H1 (cell line): ENCODE measurements at regions not wholly inside any gene's neighbourhood (a gene's known extent, or its start where the extent isn't known, plus 50 kb on each side); places are given as distances from the start of the nearest gene placed in this dataset.

Experiments
- CTCF ChIA-PET: fragments of 300-600 bp; sonication (Branson Sonifier 250); formaldehyde crosslinking; loops from one replicate; lab custom pipeline; 2021; ENCODE audit not compliant: partially characterized antibody; lab: Charles Lee
- POLR2A ChIA-PET: fragments of 300-600 bp; sonication (Branson Sonifier 250); formaldehyde crosslinking; loops from one replicate; lab custom pipeline; 2021; ENCODE audit warnings: inconsistent platforms; ENCODE audit not compliant: partially characterized antibody; lab: Charles Lee
- DNase-seq, 2 experiments: peaks; one replicate each; pipeline versions ENCODE4 v3.0.0 to v3.0.0-alpha.2; 2010 to 2022; ENCODE audit warnings: low spot score in 2 of 2, low read depth in 1 of 2, mixed read lengths in 1 of 2
- FAIRE-seq: peaks from 2 replicates; lab custom pipeline; 2011; peaks lifted over from hg19 to GRCh38; lab: Jason Lieb, UNC
- H2AFZ ChIP-seq: 2 replicates; pipeline ENCODE4 v1.8.1; 2012; ENCODE audit warnings: low read length, inconsistent platforms
- H2AK5ac ChIP-seq: 2 replicates; pipeline ENCODE4 v1.6.1; 2013; ENCODE audit warnings: low read depth, low read length
- H2BK120ac ChIP-seq: replicated peaks from 2 replicates; pipeline ENCODE3; 2013; ENCODE audit warnings: low read depth, low read length, inconsistent platforms
- H2BK12ac ChIP-seq: 2 replicates; pipeline ENCODE4 v1.6.1; 2013; ENCODE audit warnings: low read depth, low read length
- H2BK15ac ChIP-seq: 2 replicates; pipeline ENCODE4 v1.6.1; 2013; ENCODE audit warnings: low read length
- H2BK20ac ChIP-seq: 2 replicates; pipeline ENCODE4 v1.6.1; 2013; ENCODE audit warnings: low read length
- H2BK5ac ChIP-seq: 2 replicates; pipeline ENCODE4 v1.6.1; 2013; ENCODE audit warnings: low read depth, low read length
- H3K14ac ChIP-seq: 2 replicates; pipeline ENCODE4 v1.6.1; 2013; ENCODE audit warnings: inconsistent platforms; ENCODE audit not compliant: insufficient read length
- H3K18ac ChIP-seq: 2 replicates; pipeline ENCODE4 v1.6.1; 2013; ENCODE audit warnings: low read length; ENCODE audit errors: extremely low read depth
- H3K23ac ChIP-seq: 2 replicates; pipeline ENCODE4 v1.6.1; 2013; ENCODE audit warnings: inconsistent platforms; ENCODE audit not compliant: insufficient read length
- H3K23me2 ChIP-seq: 2 replicates; pipeline ENCODE4 v1.6.1; 2013; ENCODE audit warnings: low read depth, low read length
- H3K27ac ChIP-seq: 2 replicates; pipeline ENCODE4 v1.6.1; 2011; ENCODE audit warnings: low read depth, low read length, inconsistent platforms
- H3K27me3 ChIP-seq, 4 experiments: replicated peaks in 1 of 4; 1 replicate in 1 of 4; 2 replicates in 3 of 4; pipeline versions ENCODE4 v1.6.1 to v1.8.1; 2011 to 2013; ENCODE audit warnings: low read length in 3 of 4, mild to moderate bottlenecking in 3 of 4, inconsistent platforms in 2 of 4, mixed read lengths in 2 of 4, moderate library complexity in 1 of 4; ENCODE audit not compliant: control insufficient read depth in 3 of 4, insufficient read depth in 3 of 4; ENCODE audit errors: extremely low read depth in 1 of 4
- H3K36me3 ChIP-seq, 4 experiments: 2 replicates each; pipeline versions ENCODE4 v1.6.1 to v1.8.1; 2011 to 2013; ENCODE audit warnings: mild to moderate bottlenecking in 4 of 4, low read length in 3 of 4, moderate library complexity in 2 of 4, control low read depth in 1 of 4, inconsistent platforms in 1 of 4; ENCODE audit not compliant: insufficient read depth in 4 of 4, control insufficient read depth in 2 of 4
- H3K4ac ChIP-seq: replicated peaks from 2 replicates; pipeline ENCODE3; 2013; ENCODE audit warnings: low read length, low read depth, mixed read lengths, inconsistent platforms; ENCODE audit not compliant: insufficient read length
- H3K4me1 ChIP-seq, 4 experiments: replicated peaks in 1 of 4; 1 replicate in 1 of 4; 2 replicates in 3 of 4; pipeline versions ENCODE4 v1.6.1 to v1.8.1; 2011 to 2013; ENCODE audit warnings: low read length in 3 of 4, inconsistent platforms in 2 of 4, mixed read lengths in 1 of 4; ENCODE audit not compliant: insufficient read depth in 4 of 4, control insufficient read depth in 3 of 4
- H3K4me2 ChIP-seq, 2 experiments: 2 replicates each; pipeline versions ENCODE4 v1.6.1 to v1.8.1; 2011 to 2013; ENCODE audit warnings: low read depth in 2 of 2, low read length in 2 of 2, control low read depth in 1 of 2, inconsistent platforms in 1 of 2, mild to moderate bottlenecking in 1 of 2; ENCODE audit not compliant: insufficient read depth in 1 of 2
- H3K4me3 ChIP-seq, 4 experiments: fragments of 200-600, 300-600 bp in 1 of 4; sonication (generic), shearing (Covaris generic), sonication (Bioruptor Twin) in 1 of 4; 2 replicates each; pipeline versions ENCODE4 v1.5.1 to v1.8.1; 2011 to 2016; ENCODE audit warnings: low read length in 4 of 4, low read depth in 3 of 4, control low read depth in 2 of 4, inconsistent platforms in 2 of 4, mild to moderate bottlenecking in 2 of 4, mixed read lengths in 1 of 4, moderate library complexity in 1 of 4; ENCODE audit not compliant: insufficient read depth in 2 of 4; ENCODE audit errors: extremely low read depth in 1 of 4
- H3K56ac ChIP-seq: replicated peaks from 2 replicates; pipeline ENCODE3; 2013; ENCODE audit warnings: low read depth, mild to moderate bottlenecking, mixed read lengths, low read length, inconsistent platforms; ENCODE audit not compliant: insufficient read length
- H3K79me1 ChIP-seq: 2 replicates; pipeline ENCODE4 v1.6.1; 2013; ENCODE audit warnings: low read depth, low read length, control low read depth
- H3K79me2 ChIP-seq, 2 experiments: 2 replicates each; pipeline versions ENCODE4 v1.6.1 to v1.8.1; 2012 to 2013; ENCODE audit warnings: low read length in 2 of 2, mild to moderate bottlenecking in 2 of 2, inconsistent platforms in 1 of 2; ENCODE audit not compliant: insufficient read depth in 2 of 2, control insufficient read depth in 1 of 2
- H3K9ac ChIP-seq, 4 experiments: replicated peaks in 1 of 4; 1 replicate in 1 of 4; 2 replicates in 3 of 4; pipeline versions ENCODE4 v1.6.1 to v1.8.1; 2011 to 2013; ENCODE audit warnings: low read depth in 3 of 4, low read length in 3 of 4, control low read depth in 2 of 4, mild to moderate bottlenecking in 2 of 4, moderate library complexity in 2 of 4, inconsistent platforms in 1 of 4; ENCODE audit errors: extremely low read depth in 1 of 4
- H3K9me3 ChIP-seq, 2 experiments: 2 replicates each; pipeline versions ENCODE4 v1.6.1 to v1.8.1; 2012 to 2013; ENCODE audit warnings: mild to moderate bottlenecking in 2 of 2, moderate library complexity in 2 of 2, control low read depth in 1 of 2, inconsistent platforms in 1 of 2, low read depth in 1 of 2, low read length in 1 of 2, mixed read lengths in 1 of 2; ENCODE audit not compliant: insufficient read depth in 2 of 2
- H4K20me1 ChIP-seq, 2 experiments: replicated peaks in 1 of 2; 2 replicates each; pipeline versions ENCODE3 to v1.8.1; 2011 to 2013; ENCODE audit warnings: inconsistent platforms in 2 of 2, low read length in 2 of 2, mild to moderate bottlenecking in 1 of 2; ENCODE audit not compliant: insufficient read depth in 2 of 2, control insufficient read depth in 1 of 2
- H4K5ac ChIP-seq: 2 replicates; pipeline ENCODE4 v1.6.1; 2013; ENCODE audit warnings: low read length, low read depth, mixed read lengths, inconsistent platforms; ENCODE audit not compliant: insufficient read length
- H4K8ac ChIP-seq: 2 replicates; pipeline ENCODE4 v1.8.0; 2013; ENCODE audit warnings: mild to moderate bottlenecking, moderate library complexity, low read length, inconsistent platforms; ENCODE audit not compliant: insufficient read depth; ENCODE audit errors: extremely low read depth
- H4K91ac ChIP-seq: replicated peaks from 2 replicates; pipeline ENCODE3; 2013; ENCODE audit warnings: low read length, mixed read lengths, inconsistent platforms; ENCODE audit not compliant: insufficient read length
- CBX5 ChIP-seq: fragments of 300-800, 300-1000 bp; sonication (generic); IDR thresholded peaks from 2 replicates; pipeline ENCODE4 v1.7.1; 2016; ENCODE audit warnings: antibody characterized with exemption, low read length, low read depth
- CBX8 ChIP-seq: fragments of 300-800, 300-1000 bp; sonication (generic); IDR thresholded peaks from 2 replicates; pipeline ENCODE4 v1.7.1; 2016; ENCODE audit warnings: low read depth, low read length, borderline replicate concordance
- GTF2F1 ChIP-seq: IDR thresholded peaks from 2 replicates; pipeline ENCODE4 v1.6.1; 2012; ENCODE audit warnings: low read depth, low read length, improper control_type of control experiment, borderline replicate concordance
- KDM5A ChIP-seq: fragments of 200-600 bp; IDR thresholded peaks from 2 replicates; pipeline ENCODE4 v1.7.1; 2012; ENCODE audit warnings: mild to moderate bottlenecking, low read length, inconsistent platforms, mixed read lengths
- SIX5 ChIP-seq: IDR thresholded peaks from 2 replicates; pipeline ENCODE4 v1.6.1; 2011; ENCODE audit warnings: mild to moderate bottlenecking, low read depth, low read length
- WGBS, 2 experiments: shearing (Covaris generic) in 1 of 2; methylation state at CpG; one replicate each; pipeline versions ENCODE4 v1.1.6 to v1.1.7; 2013 to 2015; ENCODE audit warnings: low lambda C conversion rate in 2 of 2, mixed read lengths in 2 of 2, inconsistent platforms in 1 of 2, low coverage in 1 of 2, missing lambda C conversion rate in 1 of 2; ENCODE audit not compliant: insufficient replicate concordance in 2 of 2, insufficient coverage in 1 of 2, insufficient read length in 1 of 2; ENCODE audit errors: extremely low coverage in 1 of 2, missing lambda C conversion rate in 1 of 2; 5-methylcytosine and 5-hydroxymethylcytosine counted together

DNA sequence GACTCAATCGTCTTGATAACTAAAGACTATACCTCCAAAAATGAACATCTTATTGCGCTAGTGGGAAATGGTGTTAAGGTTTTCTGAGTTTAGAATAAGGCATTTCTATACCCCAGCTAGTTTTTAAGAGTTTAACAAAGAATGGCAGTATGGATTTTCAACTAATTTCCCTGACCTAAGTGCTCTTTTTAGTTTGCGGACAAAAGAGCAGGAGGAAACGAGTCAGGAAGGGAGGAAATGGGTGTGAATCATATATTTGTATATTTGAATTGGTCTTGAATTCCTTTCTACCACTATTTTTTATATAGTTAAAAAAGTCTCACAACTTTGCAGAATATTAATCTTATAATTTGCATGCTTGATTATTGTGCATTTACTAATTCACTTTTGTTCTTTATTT, 516.3 kb upstream of the ZNF608 start:
- CTCF ChIA-PET = no interaction called here
- Histone ChIP-seq H3K9ac (no peak overlapping the region), H3K23ac (no peak overlapping the region), H3K4me2 (no peak overlapping the region), H2BK20ac (no peak overlapping the region), H4K8ac (no peak overlapping the region), H2BK15ac (no peak overlapping the region)
- DNase-seq = no peak
- TF ChIP-seq KDM5A (no peak), CBX5 (no peak), SIX5 (no peak), GTF2F1 (no peak), CBX8 (no peak)
- TF ChIP-seq, all 59 proteins: peak for 0
- Histone ChIP-seq H2BK120ac (no peak overlapping the region), H4K20me1 (no peaks in the 10 kb centered on the region), H3K27ac (no peak overlapping the region), H4K5ac (no peak overlapping the region), H2BK5ac (no peak overlapping the region), H3K4me3 (no peak overlapping the region), H3K14ac (no peak overlapping the region), H3K79me2 (no peaks in the 10 kb centered on the region), H3K56ac (no peak overlapping the region), H3K4me1 (no peaks in the 10 kb centered on the region), H3K9me3 (no peaks in the 10 kb centered on the region), H3K4ac (no peak overlapping the region), H2BK12ac (no peak overlapping the region), H2AK5ac (no peak overlapping the region), H3K79me1 (no peaks in the 10 kb centered on the region), H2AFZ (no peak overlapping the region), H3K27me3 (no peaks in the 10 kb centered on the region; a peak in 1 of 7 replicates), H3K18ac (no peak overlapping the region), H3K36me3 (no peaks in the 10 kb centered on the region), H3K23me2 (no peaks in the 10 kb centered on the region; the same call in 1 of the 2 replicates), H4K91ac (no peak overlapping the region)
- no peak for FAIRE-seq
- 89% methylated on average over 4 of the region's 4 CpGs; no CpG with 5 or more reads in 1 of the 2 experiments for WGBS, 2 experiments
- POLR2A ChIA-PET = no interaction called here
